ENCODE measurements at regions not wholly inside any gene's neighbourhood (a gene's known extent, or its start where the extent isn't known, plus 50 kb on each side); places are given as distances from the start of the nearest gene placed in this dataset.

GRCh38 chr15:60118626-60119025 lies 114.5 kb downstream of the FOXB1 start:
- Histone ChIP-seq H3K27me3 (ENCODE audit: control insufficient read depth in 3 of 3, insufficient read depth in 3 of 3, low read length in 2 of 3) (peaks cover 0 to 39% (median 26%) of the 10 kb centered on the region in 3 donors), H3K36me3 (ENCODE audit: control insufficient read depth in 4 of 4, insufficient read depth in 4 of 4, low read length in 4 of 4) (no peaks in the 10 kb centered on the region), H3K4me1 (ENCODE audit: control insufficient read depth in 5 of 5, insufficient read depth in 5 of 5, low read length in 5 of 5) (no peaks in the 10 kb centered on the region), H3K9me3 (ENCODE audit: control insufficient read depth in 4 of 4, insufficient read depth in 3 of 4, low read length in 3 of 4) (no peaks in the 10 kb centered on the region), H3K27ac (ENCODE audit: low read depth in 1 of 2, low read length in 1 of 2) (no peak overlapping the region), H3K4me3 (no peak overlapping the region), H3K9ac (ENCODE audit: insufficient read depth in 1 of 2, low read length in 2 of 2) (no peak overlapping the region)
- TF ChIP-seq CTCF (IDR thresholded peaks at IDR 0.05; ENCODE audit: control extremely low read depth, extremely low read depth): no peak
- 78 to 79% methylated on average over 3 of the region's 3 CpGs for WGBS, 2 donors
- ATAC-seq (ENCODE audit: insufficient read depth, low FRiP score) (no peak), DNase-seq (no peak)

GRCh38 chr15:60119101-60119500 lies 115.0 kb downstream of the FOXB1 start:
- no peak for DNase-seq
- Histone ChIP-seq H3K9ac (ENCODE audit: insufficient read depth in 1 of 2, low read length in 2 of 2) (no peak overlapping the region), H3K27ac (ENCODE audit: low read depth in 1 of 2, low read length in 1 of 2) (no peak overlapping the region), H3K27me3 (ENCODE audit: control insufficient read depth in 3 of 3, insufficient read depth in 3 of 3, low read length in 2 of 3) (peaks cover 0 to 39% (median 26%) of the 10 kb centered on the region in 3 donors), H3K9me3 (ENCODE audit: control insufficient read depth in 4 of 4, insufficient read depth in 3 of 4, low read length in 3 of 4) (no peaks in the 10 kb centered on the region), H3K36me3 (ENCODE audit: control insufficient read depth in 4 of 4, insufficient read depth in 4 of 4, low read length in 4 of 4) (no peaks in the 10 kb centered on the region), H3K4me3 (no peak overlapping the region), H3K4me1 (ENCODE audit: control insufficient read depth in 5 of 5, insufficient read depth in 5 of 5, low read length in 5 of 5) (no peaks in the 10 kb centered on the region)
- TF ChIP-seq CTCF (IDR thresholded peaks at IDR 0.05; ENCODE audit: control extremely low read depth, extremely low read depth): no peak
- ATAC-seq (ENCODE audit: insufficient read depth, low FRiP score): no peak
- 60 to 77% methylated on average over 4 of the region's 4 CpGs for WGBS, 2 donors

GRCh38 chr15:60120100-60120499 lies 116.0 kb downstream of the FOXB1 start:
- no peak for ATAC-seq (ENCODE audit: insufficient read depth, low FRiP score)
- DNase-seq: no peak
- 54 to 60% methylated on average over 2 of the region's 2 CpGs for WGBS, 2 donors
- Histone ChIP-seq H3K27me3 (ENCODE audit: control insufficient read depth in 3 of 3, insufficient read depth in 3 of 3, low read length in 2 of 3) (peaks cover 0 to 39% (median 26%) of the 10 kb centered on the region in 3 donors), H3K36me3 (ENCODE audit: control insufficient read depth in 4 of 4, insufficient read depth in 4 of 4, low read length in 4 of 4) (no peaks in the 10 kb centered on the region), H3K27ac (ENCODE audit: low read depth in 1 of 2, low read length in 1 of 2) (no peak overlapping the region), H3K9ac (ENCODE audit: insufficient read depth in 1 of 2, low read length in 2 of 2) (no peak overlapping the region), H3K9me3 (ENCODE audit: control insufficient read depth in 4 of 4, insufficient read depth in 3 of 4, low read length in 3 of 4) (no peaks in the 10 kb centered on the region), H3K4me3 (no peak overlapping the region), H3K4me1 (ENCODE audit: control insufficient read depth in 5 of 5, insufficient read depth in 5 of 5, low read length in 5 of 5) (no peaks in the 10 kb centered on the region)
- TF ChIP-seq CTCF (IDR thresholded peaks at IDR 0.05; ENCODE audit: control extremely low read depth, extremely low read depth): no peak

- DNase-seq (no peak), ATAC-seq (ENCODE audit: insufficient read depth, low FRiP score) (no peak)
- H3K27ac ChIP-seq (ENCODE audit: low read depth in 1 of 2, low read length in 1 of 2): no peak overlapping the region
- H3K9me3 ChIP-seq (ENCODE audit: control insufficient read depth in 4 of 4, insufficient read depth in 3 of 4, low read length in 3 of 4): no peaks in the 10 kb centered on the region
- H3K36me3 ChIP-seq (ENCODE audit: control insufficient read depth in 4 of 4, insufficient read depth in 4 of 4, low read length in 4 of 4): no peaks in the 10 kb centered on the region
- H3K9ac ChIP-seq (ENCODE audit: insufficient read depth in 1 of 2, low read length in 2 of 2): no peak overlapping the region
- no peak for TF ChIP-seq CTCF (IDR thresholded peaks at IDR 0.05; ENCODE audit: control extremely low read depth, extremely low read depth)
- 86 to 96% methylated on average over 4 of the region's 4 CpGs for whole genome bisulfite sequencing, 2 donors
- peaks cover 0 to 26% (median 19%) of the 10 kb centered on the region in 3 donors for H3K27me3 ChIP-seq (ENCODE audit: control insufficient read depth in 3 of 3, insufficient read depth in 3 of 3, low read length in 2 of 3)
- no peak overlapping the region for H3K4me3 ChIP-seq
- H3K4me1 ChIP-seq (ENCODE audit: control insufficient read depth in 5 of 5, insufficient read depth in 5 of 5, low read length in 5 of 5): no peaks in the 10 kb centered on the region
Observed at GRCh38 chr15:60121845-60122244, 117.7 kb downstream of the FOXB1 start.

Measured in lung (tissue), 11 donors.